RWPE2 (cell line): ENCODE measurements at regions not wholly inside any gene's neighbourhood (a gene's known extent, or its start where the extent isn't known, plus 50 kb on each side); places are given as distances from the start of the nearest gene placed in this dataset.

Source experiments
- ATAC-seq: fragments of 200-7000 bp; cut with Tn5 transposase; 3 replicates; pipeline ENCODE4 v1.9.1; 2021; ENCODE audit warnings: low read depth
- DNase-seq: peaks from one replicate; pipeline ENCODE4 v3.0.0-alpha.2; 2020; ENCODE audit warnings: low spot score
- H3K27ac ChIP-seq: fragments of 450-650 bp; 2 replicates; pipeline ENCODE4 v1.5.1; 2017; ENCODE audit warnings: mild to moderate bottlenecking; ENCODE audit not compliant: poor library complexity, severe bottlenecking
- H3K27me3 ChIP-seq: fragments of 250-450 bp; sonication (Bioruptor Pico); 2 replicates; pipeline ENCODE4 v1.5.1; 2021; ENCODE audit warnings: mild to moderate bottlenecking, moderate library complexity; ENCODE audit not compliant: insufficient read depth, poor library complexity, severe bottlenecking
- H3K36me3 ChIP-seq: fragments of 250-450 bp; sonication (Bioruptor Pico); 2 replicates; pipeline ENCODE4 v1.5.1; 2020; ENCODE audit warnings: low read depth, mild to moderate bottlenecking, moderate library complexity
- H3K4me1 ChIP-seq: fragments of 250-450 bp; sonication (Bioruptor Pico); 2 replicates; pipeline ENCODE4 v1.5.1; 2021; ENCODE audit warnings: mild to moderate bottlenecking, moderate library complexity; ENCODE audit not compliant: insufficient read depth, poor library complexity, severe bottlenecking
- H3K4me3 ChIP-seq: fragments of 250-450 bp; sonication (Bioruptor Pico); 2 replicates; pipeline ENCODE4 v1.5.1; 2021; ENCODE audit warnings: mild to moderate bottlenecking, moderate library complexity; ENCODE audit not compliant: severe bottlenecking
- H3K9me3 ChIP-seq: fragments of 250-450 bp; sonication (Bioruptor Pico); 2 replicates; pipeline ENCODE4 v1.5.1; 2021; ENCODE audit warnings: mild to moderate bottlenecking, moderate library complexity; ENCODE audit not compliant: severe bottlenecking
- TF ChIP-seq, protein P1 (sequence below): fragments of 450-650 bp; IDR thresholded peaks from one replicate; pipeline ENCODE4 v1.5.1; 2017; ENCODE audit warnings: mild to moderate bottlenecking, moderate library complexity; ENCODE audit not compliant: poor library complexity, severe bottlenecking

DNA sequence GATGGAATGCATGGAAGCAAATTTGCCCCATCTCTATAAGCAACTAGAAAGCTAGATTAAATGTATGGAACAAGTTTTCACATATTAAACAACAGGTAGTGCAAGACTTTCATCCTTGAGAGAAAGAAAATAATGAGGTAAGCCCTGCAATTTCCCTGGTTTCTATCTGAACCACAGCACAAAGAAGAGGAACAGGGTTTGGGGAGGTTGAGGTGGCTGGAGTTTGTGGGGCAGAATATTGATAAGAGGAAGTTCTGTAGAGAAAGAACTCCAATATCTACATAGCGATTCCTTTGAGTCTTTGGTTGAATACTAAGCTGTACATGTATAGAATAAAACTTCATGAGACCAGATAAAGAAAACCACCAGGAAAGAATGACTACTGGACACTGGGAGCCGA lies 96.3 kb upstream of the CCND2 start:
- DNase-seq: no peak
- H3K4me3 ChIP-seq: no peak overlapping the region
- no peaks in the 10 kb centered on the region for H3K36me3 ChIP-seq
- ATAC-seq: no peak
- H3K9me3 ChIP-seq: no peaks in the 10 kb centered on the region
- H3K4me1 ChIP-seq: no peaks in the 10 kb centered on the region
- H3K27ac ChIP-seq: no peak overlapping the region
- H3K27me3 ChIP-seq: no peaks in the 10 kb centered on the region
- TF ChIP-seq, protein P1, sequence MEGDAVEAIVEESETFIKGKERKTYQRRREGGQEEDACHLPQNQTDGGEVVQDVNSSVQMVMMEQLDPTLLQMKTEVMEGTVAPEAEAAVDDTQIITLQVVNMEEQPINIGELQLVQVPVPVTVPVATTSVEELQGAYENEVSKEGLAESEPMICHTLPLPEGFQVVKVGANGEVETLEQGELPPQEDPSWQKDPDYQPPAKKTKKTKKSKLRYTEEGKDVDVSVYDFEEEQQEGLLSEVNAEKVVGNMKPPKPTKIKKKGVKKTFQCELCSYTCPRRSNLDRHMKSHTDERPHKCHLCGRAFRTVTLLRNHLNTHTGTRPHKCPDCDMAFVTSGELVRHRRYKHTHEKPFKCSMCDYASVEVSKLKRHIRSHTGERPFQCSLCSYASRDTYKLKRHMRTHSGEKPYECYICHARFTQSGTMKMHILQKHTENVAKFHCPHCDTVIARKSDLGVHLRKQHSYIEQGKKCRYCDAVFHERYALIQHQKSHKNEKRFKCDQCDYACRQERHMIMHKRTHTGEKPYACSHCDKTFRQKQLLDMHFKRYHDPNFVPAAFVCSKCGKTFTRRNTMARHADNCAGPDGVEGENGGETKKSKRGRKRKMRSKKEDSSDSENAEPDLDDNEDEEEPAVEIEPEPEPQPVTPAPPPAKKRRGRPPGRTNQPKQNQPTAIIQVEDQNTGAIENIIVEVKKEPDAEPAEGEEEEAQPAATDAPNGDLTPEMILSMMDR: no peak

DNA sequence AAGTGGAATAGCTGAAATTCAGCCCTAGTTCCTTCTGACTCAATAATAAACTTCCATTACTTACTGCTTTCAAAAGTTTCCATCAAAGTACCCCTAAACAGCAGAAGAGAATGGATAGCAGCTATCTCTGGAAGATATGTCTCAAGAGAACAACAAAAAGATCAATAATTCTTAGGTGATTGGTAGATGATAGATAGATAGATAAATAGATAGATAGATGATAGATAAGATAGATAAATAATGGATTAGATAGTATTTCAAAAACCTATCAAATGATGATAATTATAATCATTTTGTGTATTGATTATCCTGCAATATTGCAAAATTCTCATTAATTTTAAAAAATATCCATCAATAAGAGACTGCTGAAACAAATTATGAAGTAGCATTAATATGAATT lies 97.4 kb upstream of the CCND2 start:
- no peak for DNase-seq
- Histone ChIP-seq H3K36me3 (no peaks in the 10 kb centered on the region), H3K4me1 (no peaks in the 10 kb centered on the region), H3K27me3 (no peaks in the 10 kb centered on the region), H3K9me3 (no peaks in the 10 kb centered on the region), H3K4me3 (no peak overlapping the region), H3K27ac (no peak overlapping the region)
- TF ChIP-seq, protein P1: no peak
- no peak for ATAC-seq

DNA sequence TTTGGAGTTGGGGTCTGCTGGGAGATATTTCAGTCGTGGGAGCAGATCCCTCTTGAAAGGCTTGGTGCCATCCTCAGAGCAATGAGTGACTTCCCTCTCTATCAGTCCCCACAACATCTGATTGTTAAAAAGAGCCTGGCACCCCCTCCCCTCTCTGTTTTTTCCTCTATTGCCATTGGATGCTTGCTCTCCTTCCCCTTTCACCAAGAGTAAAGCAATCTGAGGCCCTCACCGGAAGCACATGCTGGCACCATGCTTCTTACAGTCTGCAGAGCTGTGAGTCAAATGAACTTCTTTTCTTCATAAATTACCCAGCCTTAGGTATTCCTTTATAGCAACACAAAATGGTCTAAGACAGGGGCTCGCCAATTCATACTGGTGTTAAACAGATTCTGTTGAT lies 99.1 kb upstream of the CCND2 start:
- Histone ChIP-seq H3K36me3 (no peaks in the 10 kb centered on the region), H3K4me1 (no peaks in the 10 kb centered on the region), H3K27me3 (no peaks in the 10 kb centered on the region), H3K9me3 (no peaks in the 10 kb centered on the region), H3K4me3 (no peak overlapping the region), H3K27ac (no peak overlapping the region)
- TF ChIP-seq, protein P1: no peak
- no peak for DNase-seq
- ATAC-seq: no peak

DNA sequence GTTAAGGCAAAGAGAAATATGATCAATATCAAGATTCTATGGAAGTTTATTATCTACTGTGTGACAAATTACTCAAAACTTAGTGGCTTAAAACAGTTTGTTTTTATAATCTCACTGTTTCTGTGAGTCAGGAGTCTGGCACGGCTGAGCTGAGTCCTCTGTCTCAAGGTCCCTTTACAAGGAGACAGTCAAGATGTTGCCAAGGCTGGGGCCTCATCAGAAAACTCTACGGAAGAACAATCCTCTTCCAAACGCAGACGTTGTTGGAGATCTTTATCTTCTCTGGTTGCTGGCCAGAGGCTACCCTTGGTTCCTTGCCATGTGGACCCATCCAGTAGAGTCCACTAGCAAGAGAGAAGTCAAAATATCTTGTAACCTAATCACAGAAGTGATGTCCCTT lies 100.6 kb upstream of the CCND2 start:
- TF ChIP-seq, protein P1: no peak
- Histone ChIP-seq H3K27me3 (no peaks in the 10 kb centered on the region), H3K27ac (no peak overlapping the region), H3K4me3 (no peak overlapping the region), H3K36me3 (no peaks in the 10 kb centered on the region), H3K4me1 (no peaks in the 10 kb centered on the region), H3K9me3 (no peaks in the 10 kb centered on the region)
- ATAC-seq (no peak), DNase-seq (no peak)

DNA sequence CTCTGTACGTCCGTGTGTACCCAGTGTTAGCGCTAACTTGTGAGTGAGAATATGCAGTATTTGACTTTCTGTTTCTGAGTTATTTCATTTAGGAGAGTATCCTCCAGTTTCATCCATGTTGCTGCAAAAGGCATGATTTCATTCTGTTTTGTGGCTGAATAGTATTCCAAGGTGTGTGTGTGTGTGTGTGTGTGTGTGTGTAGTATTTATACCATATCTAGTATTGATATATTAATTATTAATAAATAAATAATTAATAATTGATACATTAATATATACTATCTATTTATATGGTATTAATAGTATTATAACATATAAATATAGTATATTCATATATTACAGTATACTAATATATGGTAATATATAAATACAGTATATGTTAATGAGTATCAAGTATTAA lies 101.8 kb upstream of the CCND2 start:
- no peaks in the 10 kb centered on the region for H3K36me3 ChIP-seq
- H3K4me1 ChIP-seq: no peaks in the 10 kb centered on the region
- no peaks in the 10 kb centered on the region for H3K9me3 ChIP-seq
- no peak overlapping the region for H3K4me3 ChIP-seq
- no peaks in the 10 kb centered on the region for H3K27me3 ChIP-seq
- no peak for ATAC-seq
- no peak overlapping the region for H3K27ac ChIP-seq
- no peak for DNase-seq
- TF ChIP-seq, protein P1: no peak
